GM21423 (cell line): ENCODE measurements at regions not wholly inside any gene's neighbourhood (a gene's known extent, or its start where the extent isn't known, plus 50 kb on each side); places are given as distances from the start of the nearest gene placed in this dataset.
"Not testable (repeated sequence)": the region's sequence is repeated elsewhere in the genome, so short reads cannot be mapped to it uniquely, and the experiment has no call there.

Experiments
- ATAC-seq: cut with Tn5 transposase; IDR thresholded peaks from one replicate; pipeline ENCODE4 v1.9.1; 2021; ENCODE audit warnings: mild to moderate bottlenecking, moderate library complexity; ENCODE audit not compliant: unreplicated experiment

DNA sequence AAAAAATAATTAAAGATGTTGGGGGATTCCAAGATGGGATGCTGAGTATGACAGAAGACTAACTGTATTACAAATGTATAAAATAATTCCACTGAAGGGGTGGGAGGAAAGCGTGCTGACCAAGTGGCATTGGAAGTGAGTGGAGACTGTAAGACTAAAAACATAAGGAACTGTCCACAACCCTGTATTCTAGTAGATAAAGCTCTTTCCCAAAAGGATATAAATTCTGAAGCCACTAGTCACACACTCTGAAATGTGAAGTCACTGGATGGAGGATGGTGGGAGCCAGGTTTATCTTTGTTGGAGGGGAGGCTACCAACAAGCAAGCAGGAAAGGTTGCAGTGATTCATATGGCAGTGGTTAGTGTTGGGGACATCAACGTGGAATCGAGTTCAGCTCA, 182.8 kb upstream of the PLGLB2 start:
- ATAC-seq = not testable (repeated sequence)

- ATAC-seq = not testable (repeated sequence)
Observed at GRCh38 chr2:87566531-87566930, 181.4 kb upstream of the PLGLB2 start.

DNA sequence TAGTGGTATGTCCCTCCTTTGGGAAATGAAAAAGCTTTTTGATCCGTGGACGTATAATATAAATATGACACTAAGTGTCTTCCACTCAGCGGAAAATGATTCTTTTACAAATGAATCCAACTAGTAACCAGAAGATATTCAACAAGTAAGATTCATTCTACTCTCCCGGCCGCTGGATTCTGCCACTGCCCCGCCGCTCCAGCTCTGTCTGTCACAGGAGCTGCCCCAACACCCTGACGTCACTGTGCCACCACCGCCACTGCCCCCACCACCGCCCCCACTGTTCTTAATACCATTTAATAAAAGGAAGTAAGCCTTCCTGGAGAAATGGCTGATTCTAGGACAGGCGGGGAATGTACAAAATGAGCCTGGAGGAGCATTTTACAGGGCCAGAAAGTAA, 180.8 kb upstream of the PLGLB2 start:
- not testable (repeated sequence) for ATAC-seq

- not testable (repeated sequence) for ATAC-seq
Observed at GRCh38 chr2:87567912-87568311, 180.0 kb upstream of the PLGLB2 start.

DNA sequence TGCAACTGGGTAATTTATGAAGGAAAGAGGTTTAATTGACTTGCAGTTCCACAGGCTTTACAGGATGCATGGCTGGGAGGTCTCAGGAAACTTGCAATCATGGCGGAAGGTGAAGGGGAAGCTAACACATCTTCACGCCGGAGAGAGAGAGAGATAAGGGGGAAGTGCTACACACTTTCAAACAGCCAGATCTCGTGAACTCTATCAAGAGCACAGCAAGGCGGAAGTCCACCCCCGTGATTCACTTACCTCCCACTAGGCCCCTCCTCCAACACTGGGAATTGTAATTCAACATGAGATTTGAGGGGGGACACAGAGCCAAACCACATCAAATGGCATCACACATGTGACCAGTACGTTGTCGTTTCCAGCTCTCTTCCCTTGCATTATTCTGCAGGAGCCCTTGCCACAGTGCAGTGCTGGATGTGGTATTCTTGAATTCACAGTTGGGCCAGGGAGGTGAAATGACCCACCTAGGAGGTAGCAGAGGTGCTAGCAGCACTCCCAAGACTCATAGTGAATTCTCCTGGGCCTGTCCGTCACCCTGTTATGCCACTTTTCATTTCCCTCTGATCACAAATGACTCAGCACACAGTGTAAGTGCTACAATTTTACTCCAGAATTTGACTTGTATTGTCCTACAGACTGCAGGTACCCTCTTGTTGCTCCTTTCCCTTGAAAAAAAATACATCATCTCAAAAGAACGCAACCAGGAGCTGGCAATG, 179.2 kb upstream of the PLGLB2 start:
- ATAC-seq = not testable (repeated sequence)

DNA sequence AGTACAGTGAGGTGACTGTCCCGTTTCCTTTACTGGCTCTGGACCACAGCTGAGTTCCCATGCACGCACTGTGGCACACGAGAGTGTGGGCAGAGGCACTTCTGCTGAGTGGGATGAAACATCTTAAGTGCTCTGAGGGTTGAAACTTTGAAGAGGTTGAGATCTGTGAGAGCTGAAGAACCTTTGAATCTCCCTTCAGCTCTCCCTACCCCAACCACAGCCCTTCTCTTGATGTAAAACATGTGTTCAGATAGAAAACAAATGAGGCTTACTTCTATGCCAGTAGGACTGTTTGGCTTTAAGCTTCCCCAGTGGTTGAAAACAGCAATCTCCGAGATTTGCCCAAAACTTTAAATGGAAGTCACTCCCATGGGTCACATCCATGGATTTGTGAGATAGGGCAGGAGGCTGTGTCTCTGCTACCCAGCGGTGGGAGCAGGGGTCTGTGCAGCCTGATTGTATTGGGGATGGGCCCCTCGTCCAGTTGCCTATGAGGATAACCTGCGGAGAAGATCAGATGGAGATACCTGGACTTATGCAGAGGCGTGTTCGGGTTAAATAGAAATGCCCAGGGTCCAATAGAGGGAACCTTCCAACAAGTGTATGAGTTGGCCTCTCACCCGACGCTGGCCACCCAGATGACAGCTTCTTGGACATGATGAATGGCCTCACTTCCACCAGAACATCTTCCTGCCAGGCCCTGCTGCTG, 178.0 kb upstream of the PLGLB2 start:
- ATAC-seq = not testable (repeated sequence)

- not testable (repeated sequence) for ATAC-seq
Observed at GRCh38 chr2:87571889-87572465, 175.9 kb upstream of the PLGLB2 start.

DNA sequence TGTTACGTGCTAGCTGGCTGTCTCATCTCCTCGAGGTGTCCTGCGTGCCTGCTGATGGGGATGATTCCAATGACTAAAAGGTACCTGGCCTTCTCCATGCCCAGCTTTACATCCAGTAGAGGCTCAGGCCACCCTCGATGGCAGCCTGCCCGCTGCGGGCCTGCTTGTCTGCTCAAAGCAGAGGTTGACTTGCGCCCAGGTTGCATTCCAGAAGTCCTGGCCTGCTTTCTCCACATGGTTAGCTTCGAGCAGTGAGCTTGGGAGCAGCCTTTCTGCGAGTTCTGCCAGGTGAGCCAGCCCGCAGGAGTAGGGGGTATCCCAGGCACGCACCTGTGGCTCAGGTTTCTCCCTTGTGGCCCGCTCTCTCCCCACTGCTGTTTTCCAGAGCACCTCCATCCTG, 175.0 kb upstream of the PLGLB2 start:
- ATAC-seq = not testable (repeated sequence)

DNA sequence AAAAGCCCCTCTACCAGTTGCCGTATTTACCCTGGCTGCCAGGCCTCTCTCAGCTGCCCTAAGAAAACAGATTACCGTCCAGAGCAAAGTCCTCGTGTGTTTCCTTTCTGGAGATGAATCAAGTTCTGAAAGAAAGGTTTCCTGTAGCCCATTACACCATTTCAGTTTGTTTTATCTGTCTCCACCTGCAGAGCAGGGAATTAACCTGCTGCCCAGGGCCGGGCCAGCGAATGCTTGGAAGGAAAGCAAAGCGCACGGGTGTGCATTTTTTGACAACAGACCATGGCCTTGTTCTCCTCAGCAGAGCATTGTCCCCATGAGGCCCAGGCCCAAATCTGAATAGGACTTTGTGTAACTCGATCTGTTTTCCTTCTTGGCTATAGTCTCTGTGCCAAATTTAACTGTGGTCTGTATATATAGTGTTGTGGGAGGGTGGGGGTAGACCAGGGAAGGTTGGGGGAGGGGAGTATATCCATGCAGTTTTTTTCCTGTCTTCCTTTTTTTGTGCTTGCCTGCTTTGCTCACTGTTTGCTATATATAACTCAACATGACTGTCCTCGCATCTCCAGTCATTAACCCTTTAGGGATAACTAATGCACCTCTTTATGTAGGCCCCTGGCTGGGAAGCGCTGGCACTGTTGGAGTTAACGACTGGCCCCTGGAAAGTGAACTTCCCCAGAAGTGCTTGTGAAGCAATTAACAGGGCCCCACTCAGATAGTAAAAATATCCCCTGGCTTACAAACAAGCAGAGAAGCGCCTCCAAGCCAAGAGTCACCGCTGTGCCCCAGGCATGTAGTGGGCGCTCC, 174.3 kb upstream of the PLGLB2 start:
- ATAC-seq = not testable (repeated sequence)

DNA sequence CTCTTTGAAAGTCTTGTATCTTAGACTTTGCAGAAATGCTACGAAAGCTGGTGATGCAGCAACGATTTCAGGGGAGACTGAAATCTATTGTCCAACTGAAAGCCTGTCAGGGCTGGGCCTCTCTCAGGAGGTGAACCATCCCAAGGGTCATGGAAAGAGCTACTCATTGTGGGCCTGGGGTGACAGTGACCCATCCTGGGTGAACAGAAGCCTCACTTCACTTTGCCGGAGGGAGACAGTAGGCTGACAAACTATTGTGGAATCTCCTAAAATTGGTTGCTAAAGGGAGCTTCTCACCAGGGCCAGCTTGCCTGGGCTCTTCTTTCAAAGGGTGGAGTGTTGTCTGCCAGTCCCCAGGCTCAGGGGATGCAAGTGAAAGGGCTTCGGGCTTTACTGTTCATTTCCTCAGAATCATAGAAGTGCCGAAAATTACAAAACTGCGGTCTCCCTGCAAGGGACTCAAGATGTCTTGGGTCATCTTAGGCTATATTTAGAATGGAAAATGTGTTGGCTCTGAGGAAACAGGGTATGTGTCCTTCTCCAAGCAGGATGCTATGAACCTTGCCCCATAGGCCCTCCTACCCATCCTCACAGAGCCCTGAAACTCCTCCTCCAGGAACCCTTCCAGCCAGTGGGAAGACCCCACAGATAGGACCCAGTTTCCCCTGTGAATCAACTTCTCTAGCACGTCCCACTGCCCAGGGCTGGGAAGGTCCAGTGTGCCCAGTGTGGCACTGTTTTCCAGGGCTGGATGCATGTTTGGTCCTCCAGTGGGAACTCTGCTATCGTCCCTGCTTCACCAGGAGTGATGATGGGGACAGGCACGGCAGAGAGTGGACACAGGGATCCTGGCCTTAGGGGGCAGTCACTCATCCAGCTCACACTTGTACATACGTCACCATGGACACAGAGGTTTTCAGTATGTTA, 173.4 kb upstream of the PLGLB2 start:
- not testable (repeated sequence) for ATAC-seq

- ATAC-seq = not testable (repeated sequence)
Observed at GRCh38 chr2:87575138-87575537, 172.7 kb upstream of the PLGLB2 start.

- ATAC-seq = not testable (repeated sequence)
Observed at GRCh38 chr2:87577358-87577757, 170.5 kb upstream of the PLGLB2 start.

DNA sequence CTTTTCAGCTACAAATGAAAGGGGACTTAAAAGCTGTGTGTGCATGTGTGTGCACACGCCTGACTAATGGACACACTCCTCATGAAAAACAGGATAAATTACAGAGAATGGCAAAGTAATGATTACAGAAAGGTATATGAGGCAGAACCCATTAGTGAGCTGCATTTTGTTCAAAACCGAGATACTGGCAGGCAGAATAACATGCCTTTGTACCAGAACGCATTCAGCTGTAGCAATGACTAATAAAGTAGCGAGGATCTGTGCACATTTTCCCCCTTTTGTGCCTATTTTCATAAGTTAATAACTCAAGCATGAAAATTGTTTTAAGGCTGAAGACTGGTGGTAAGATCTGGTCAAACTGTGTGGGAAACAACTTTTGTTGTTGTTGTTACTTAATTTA, 165.7 kb upstream of the PLGLB2 start:
- not testable (repeated sequence) for ATAC-seq

GRCh38 chr2:87582579-87582978, 165.3 kb upstream of the PLGLB2 start:
- not testable (repeated sequence) for ATAC-seq

DNA sequence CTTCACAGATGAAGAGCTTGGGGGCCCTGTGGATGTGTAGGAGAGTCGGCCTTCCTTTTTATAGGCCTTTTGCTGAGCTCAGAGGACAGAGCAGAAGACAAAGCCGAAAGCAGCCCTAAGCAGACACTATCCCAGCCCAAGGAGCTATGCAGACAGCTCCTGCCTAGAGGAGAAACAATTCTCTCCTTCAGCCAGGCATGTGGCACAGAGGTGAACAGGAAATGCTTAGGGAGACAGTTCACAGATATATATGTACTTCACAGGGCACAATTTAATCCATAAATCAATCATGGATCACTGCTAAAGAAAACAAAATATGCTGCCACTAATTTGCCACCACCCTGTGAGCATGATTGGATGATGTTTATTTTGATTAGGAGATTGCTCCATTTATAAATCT, 164.5 kb upstream of the PLGLB2 start:
- not testable (repeated sequence) for ATAC-seq

DNA sequence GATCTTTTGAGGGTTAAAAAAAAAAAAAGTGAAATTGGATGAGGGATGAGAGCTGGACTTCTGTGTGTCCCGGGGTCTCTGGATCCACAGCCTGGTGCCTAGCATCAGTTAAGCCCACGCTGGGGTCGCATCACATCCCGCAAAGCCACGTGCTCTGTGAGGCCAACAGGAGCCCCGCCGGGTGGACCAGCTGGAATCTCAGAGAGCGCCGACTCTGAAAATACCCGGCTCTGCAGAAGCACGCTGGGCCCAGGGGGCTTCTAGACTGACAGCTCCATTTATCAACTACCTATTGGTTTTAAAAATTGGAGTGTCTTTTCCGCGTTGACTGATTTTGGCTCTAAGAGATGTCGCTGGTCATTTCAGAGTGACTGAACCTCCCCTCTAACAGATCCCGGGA, 164.1 kb upstream of the PLGLB2 start:
- not testable (repeated sequence) for ATAC-seq

DNA sequence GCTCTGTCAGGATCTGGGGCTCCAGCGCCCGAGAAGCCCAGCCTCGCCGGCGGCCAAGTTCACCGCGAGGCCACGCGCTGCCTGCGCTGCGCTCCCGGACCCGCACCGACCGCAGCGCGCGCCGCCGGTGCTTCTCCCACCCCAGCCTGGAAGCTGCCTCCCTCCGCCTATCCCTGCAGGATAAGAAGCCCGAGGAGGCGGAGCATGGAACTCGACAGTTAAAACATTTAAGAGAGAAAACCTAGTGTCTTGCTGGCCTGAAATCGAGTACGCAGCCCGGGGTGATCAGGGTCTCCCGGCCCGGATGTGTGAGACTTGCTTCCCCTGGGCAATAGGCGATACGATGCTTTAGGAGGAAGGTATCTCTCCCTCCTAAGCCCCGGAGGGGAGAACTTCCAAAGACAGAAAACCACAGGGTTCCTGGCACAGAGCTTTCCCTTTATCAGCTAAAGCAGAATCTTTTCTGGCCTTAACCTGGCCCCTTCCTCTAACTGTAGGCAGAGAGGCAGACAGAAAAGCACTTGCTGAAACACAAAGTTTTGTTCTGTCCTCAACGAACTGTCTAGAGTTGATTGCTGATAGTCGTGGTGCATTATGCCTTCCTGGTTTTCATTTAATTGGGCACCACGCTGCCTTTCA, 163.5 kb upstream of the PLGLB2 start:
- not testable (repeated sequence) for ATAC-seq

- not testable (repeated sequence) for ATAC-seq
Observed at GRCh38 chr2:87587934-87588333, 160.0 kb upstream of the PLGLB2 start.

- not testable (repeated sequence) for ATAC-seq
Observed at GRCh38 chr2:87592974-87593373, 154.9 kb upstream of the PLGLB2 start.
